GM23338 (cell line): ENCODE measurements at regions not wholly inside any gene's neighbourhood (a gene's known extent, or its start where the extent isn't known, plus 50 kb on each side); places are given as distances from the start of the nearest gene placed in this dataset.

Source experiments
- ATAC-seq: fragments of 200-7000 bp; cut with Tn5 transposase; 3 replicates; pipeline ENCODE4 v1.9.1; 2020
- DNase-seq: peaks from one replicate; pipeline ENCODE4 v3.0.0-alpha.2; 2015; ENCODE audit warnings: low spot score
- H2AFZ ChIP-seq: fragments of 200-600 bp; sonication (generic); 2 replicates; pipeline ENCODE4 v1.8.0; 2016; ENCODE audit warnings: antibody characterized with exemption, mild to moderate bottlenecking, moderate library complexity
- H3F3A ChIP-seq: fragments of 200-600 bp; sonication (generic); replicated peaks from 2 replicates; pipeline ENCODE4 v1.8.0; 2017; ENCODE audit warnings: antibody characterized with exemption, mixed run types, low read depth
- H3K27ac ChIP-seq: fragments of 200-600 bp; sonication (generic); 2 replicates; pipeline ENCODE4 v1.6.1; 2016; ENCODE audit warnings: low read depth
- H3K27me3 ChIP-seq: fragments of 200-600 bp; sonication (generic); 2 replicates; pipeline ENCODE4 v1.8.0; 2016; ENCODE audit warnings: mild to moderate bottlenecking, mixed run types, moderate library complexity; ENCODE audit not compliant: insufficient read depth
- H3K36me3 ChIP-seq: fragments of 200-600 bp; sonication (generic); 2 replicates; pipeline ENCODE4 v1.8.0; 2016; ENCODE audit warnings: mild to moderate bottlenecking; ENCODE audit not compliant: insufficient read depth
- H3K4me1 ChIP-seq: fragments of 200-600 bp; sonication (generic); 2 replicates; pipeline ENCODE4 v1.8.0; 2016; ENCODE audit warnings: mild to moderate bottlenecking, moderate library complexity; ENCODE audit not compliant: insufficient read depth
- H3K4me2 ChIP-seq: fragments of 200-600 bp; sonication (generic); 2 replicates; pipeline ENCODE4 v1.7.1; 2017; ENCODE audit warnings: mixed run types
- H3K4me3 ChIP-seq: fragments of 200-600 bp; sonication (generic); 2 replicates; pipeline ENCODE4 v1.6.1; 2016; ENCODE audit warnings: mixed run types
- H3K79me2 ChIP-seq: fragments of 200-600 bp; sonication (generic); replicated peaks from 2 replicates; pipeline ENCODE4 v1.8.0; 2017; ENCODE audit warnings: mild to moderate bottlenecking; ENCODE audit not compliant: insufficient read depth
- H3K9me2 ChIP-seq: fragments of 200-600 bp; sonication (generic); 2 replicates; pipeline ENCODE4 v1.8.0; 2017; ENCODE audit not compliant: insufficient read depth
- H4K20me1 ChIP-seq: fragments of 200-600 bp; sonication (generic); replicated peaks from 2 replicates; pipeline ENCODE4 v1.8.0; 2017; ENCODE audit warnings: mild to moderate bottlenecking; ENCODE audit not compliant: insufficient read depth
- H3K27ac Mint-ChIP-seq: 2 replicates; pipeline ENCODE4 v1.8.0; 2020; ENCODE audit warnings: inconsistent platforms, mild to moderate bottlenecking, moderate library complexity, mixed read lengths
- H3K27me3 Mint-ChIP-seq: 3 replicates; pipeline ENCODE4 v1.8.0; 2022; ENCODE audit warnings: low read depth, mild to moderate bottlenecking, moderate library complexity, mixed read lengths, inconsistent platforms; ENCODE audit not compliant: insufficient read depth, poor library complexity
- H3K36me3 Mint-ChIP-seq: 3 replicates; pipeline ENCODE4 v1.8.0; 2021; ENCODE audit warnings: low read depth, mild to moderate bottlenecking, inconsistent platforms, moderate library complexity, mixed read lengths
- H3K4me1 Mint-ChIP-seq: 3 replicates; pipeline ENCODE4 v1.8.0; 2020; ENCODE audit warnings: mild to moderate bottlenecking, inconsistent platforms, mixed read lengths
- H3K4me3 Mint-ChIP-seq: 3 replicates; pipeline ENCODE4 v1.8.0; 2021; ENCODE audit warnings: moderate library complexity, mild to moderate bottlenecking, inconsistent platforms, mixed read lengths
- H3K9me3 Mint-ChIP-seq: 3 replicates; pipeline ENCODE4 v1.8.0; 2020; ENCODE audit warnings: moderate library complexity, mild to moderate bottlenecking, inconsistent platforms, mixed read lengths
- CREB1 ChIP-seq: fragments of 250-450 bp; sonication (Bioruptor Pico); IDR thresholded peaks from 2 replicates; pipeline ENCODE4 v1.5.0; 2020; ENCODE audit warnings: low read depth, mild to moderate bottlenecking, moderate library complexity
- CTCF ChIP-seq, 2 experiments: fragments of 200-600 bp in 1 of 2; sonication (generic) in 1 of 2; conservative IDR thresholded peaks; 2 replicates each; pipeline versions ENCODE4 v1.5.1 to v1.6.1; 2016 to 2017; ENCODE audit warnings: antibody characterized with exemption in 2 of 2, low read depth in 2 of 2, mild to moderate bottlenecking in 2 of 2, moderate library complexity in 1 of 2
- EZH2 ChIP-seq: fragments of 200-600 bp; sonication (generic); IDR thresholded peaks from one replicate; pipeline ENCODE4 v1.8.0; 2017; ENCODE audit warnings: antibody characterized with exemption, mild to moderate bottlenecking, low read depth; ENCODE audit not compliant: unreplicated experiment
- EZH2phosphoT487 ChIP-seq: fragments of 200-600 bp; sonication (generic); IDR thresholded peaks from one replicate; pipeline ENCODE4 v1.8.1; 2018; ENCODE audit warnings: antibody characterized with exemption; ENCODE audit not compliant: unreplicated experiment
- JUNB ChIP-seq: IDR thresholded peaks from one replicate; pipeline ENCODE4 v1.6.1; 2016; ENCODE audit warnings: antibody characterized with exemption; ENCODE audit not compliant: unreplicated experiment
- NANOG ChIP-seq: IDR thresholded peaks from 2 replicates; pipeline ENCODE4 v1.6.1; 2016; ENCODE audit warnings: antibody characterized with exemption, borderline replicate concordance
- POLR2AphosphoS5 ChIP-seq: IDR thresholded peaks from 2 replicates; pipeline ENCODE4 v1.6.1; 2016; ENCODE audit warnings: antibody characterized with exemption, low read depth
- STAT1 ChIP-seq: IDR thresholded peaks from one replicate; pipeline ENCODE4 v1.6.1; 2016; ENCODE audit warnings: antibody characterized with exemption; ENCODE audit not compliant: unreplicated experiment
- ZNF114 ChIP-seq: fragments of 250-450 bp; sonication (Bioruptor Pico); IDR thresholded peaks from 2 replicates; pipeline ENCODE4 v1.5.0; 2020; ENCODE audit warnings: mild to moderate bottlenecking, moderate library complexity
- ZNF331 ChIP-seq: fragments of 250-450 bp; sonication (Bioruptor Pico); IDR thresholded peaks from 2 replicates; pipeline ENCODE4 v1.5.0; 2020; ENCODE audit warnings: low read depth, mild to moderate bottlenecking, moderate library complexity
- ZNF462 ChIP-seq: fragments of 250-450 bp; sonication (Bioruptor Pico); IDR thresholded peaks from 2 replicates; pipeline ENCODE4 v1.5.0; 2020; ENCODE audit warnings: mild to moderate bottlenecking, moderate library complexity
- TF ChIP-seq, protein P1 (sequence below): IDR thresholded peaks from 2 replicates; pipeline ENCODE4 v1.6.1; 2016; ENCODE audit warnings: antibody characterized with exemption

GRCh38 chr9:84517026-84517425, 152.5 kb upstream of the NTRK2 start:
- Histone ChIP-seq H3K36me3 (no peaks in the 10 kb centered on the region), H4K20me1 (no peaks in the 10 kb centered on the region), H2AFZ (no peak overlapping the region), H3K4me2 (no peak overlapping the region), H3K79me2 (no peaks in the 10 kb centered on the region), H3K4me3 (no peak overlapping the region), H3K4me1 (no peaks in the 10 kb centered on the region), H3K27me3 (no peaks in the 10 kb centered on the region), H3K9me2 (peaks cover 5% of the 10 kb centered on the region; the same call in 1 of the 2 replicates), H3F3A (no peaks in the 10 kb centered on the region), H3K27ac (no peak overlapping the region)
- H3K4me3 Mint-ChIP-seq: no peak overlapping the region
- peaks cover 4% of the 10 kb centered on the region for H3K27me3 Mint-ChIP-seq
- H3K36me3 Mint-ChIP-seq: peaks cover 14% of the 10 kb centered on the region; the same call in 2 of the 3 replicates
- no peaks in the 10 kb centered on the region; the same call in 2 of the 3 replicates for H3K4me1 Mint-ChIP-seq
- TF ChIP-seq, protein P1, sequence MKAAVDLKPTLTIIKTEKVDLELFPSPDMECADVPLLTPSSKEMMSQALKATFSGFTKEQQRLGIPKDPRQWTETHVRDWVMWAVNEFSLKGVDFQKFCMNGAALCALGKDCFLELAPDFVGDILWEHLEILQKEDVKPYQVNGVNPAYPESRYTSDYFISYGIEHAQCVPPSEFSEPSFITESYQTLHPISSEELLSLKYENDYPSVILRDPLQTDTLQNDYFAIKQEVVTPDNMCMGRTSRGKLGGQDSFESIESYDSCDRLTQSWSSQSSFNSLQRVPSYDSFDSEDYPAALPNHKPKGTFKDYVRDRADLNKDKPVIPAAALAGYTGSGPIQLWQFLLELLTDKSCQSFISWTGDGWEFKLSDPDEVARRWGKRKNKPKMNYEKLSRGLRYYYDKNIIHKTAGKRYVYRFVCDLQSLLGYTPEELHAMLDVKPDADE: no peak
- TF ChIP-seq NANOG (no peak), EZH2phosphoT487 (no peak), EZH2 (no peak), CTCF (conservative IDR thresholded peaks at IDR 0.05; ENCODE audit: low read depth in 2 of 2) (no peak), CREB1 (CRISPR knock-in tag) (no peak), JUNB (no peak), POLR2AphosphoS5 (no peak), ZNF114 (CRISPR knock-in tag) (no peak), ZNF462 (CRISPR knock-in tag) (no peak), STAT1 (no peak), ZNF331 (CRISPR knock-in tag) (no peak)
- ATAC-seq (no peak), DNase-seq (no peak)
- no peak overlapping the region for H3K27ac Mint-ChIP-seq
- peaks cover 18% of the 10 kb centered on the region for H3K9me3 Mint-ChIP-seq
